ENCODE measurements at regions not wholly inside any gene's neighbourhood (a gene's known extent, or its start where the extent isn't known, plus 50 kb on each side); places are given as distances from the start of the nearest gene placed in this dataset.

DNA sequence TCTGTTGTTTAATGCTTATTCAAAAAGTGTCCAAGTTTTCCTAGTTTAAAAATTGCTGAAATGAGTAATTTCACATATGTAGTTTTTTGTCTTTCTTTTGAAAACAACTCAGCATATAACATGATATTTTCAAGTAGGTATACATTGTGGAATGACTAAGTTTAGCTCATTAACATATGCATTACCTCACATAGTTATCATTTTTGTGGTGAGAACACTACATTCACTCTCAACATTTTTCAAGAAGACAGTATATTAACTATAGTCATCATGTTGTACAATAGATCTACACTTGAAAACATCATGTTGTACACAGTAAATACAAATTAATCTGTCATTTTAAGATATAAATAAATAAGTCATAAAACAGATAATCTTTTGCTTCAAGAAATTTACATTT is 340.0 kb downstream of the CCDC85A start:
- TF ChIP-seq POLR2A (IDR thresholded peaks at IDR 0.05) = no peak
- TF ChIP-seq, protein P1, sequence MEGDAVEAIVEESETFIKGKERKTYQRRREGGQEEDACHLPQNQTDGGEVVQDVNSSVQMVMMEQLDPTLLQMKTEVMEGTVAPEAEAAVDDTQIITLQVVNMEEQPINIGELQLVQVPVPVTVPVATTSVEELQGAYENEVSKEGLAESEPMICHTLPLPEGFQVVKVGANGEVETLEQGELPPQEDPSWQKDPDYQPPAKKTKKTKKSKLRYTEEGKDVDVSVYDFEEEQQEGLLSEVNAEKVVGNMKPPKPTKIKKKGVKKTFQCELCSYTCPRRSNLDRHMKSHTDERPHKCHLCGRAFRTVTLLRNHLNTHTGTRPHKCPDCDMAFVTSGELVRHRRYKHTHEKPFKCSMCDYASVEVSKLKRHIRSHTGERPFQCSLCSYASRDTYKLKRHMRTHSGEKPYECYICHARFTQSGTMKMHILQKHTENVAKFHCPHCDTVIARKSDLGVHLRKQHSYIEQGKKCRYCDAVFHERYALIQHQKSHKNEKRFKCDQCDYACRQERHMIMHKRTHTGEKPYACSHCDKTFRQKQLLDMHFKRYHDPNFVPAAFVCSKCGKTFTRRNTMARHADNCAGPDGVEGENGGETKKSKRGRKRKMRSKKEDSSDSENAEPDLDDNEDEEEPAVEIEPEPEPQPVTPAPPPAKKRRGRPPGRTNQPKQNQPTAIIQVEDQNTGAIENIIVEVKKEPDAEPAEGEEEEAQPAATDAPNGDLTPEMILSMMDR (IDR thresholded peaks at IDR 0.05) = no peak
